PFSK-1 (cell line): ENCODE measurements at regions not wholly inside any gene's neighbourhood (a gene's known extent, or its start where the extent isn't known, plus 50 kb on each side); places are given as distances from the start of the nearest gene placed in this dataset.

ENCODE experiments used
- FOXP2 ChIP-seq: optimal IDR thresholded peaks from 2 replicates; pipeline ENCODE3; 2011; ENCODE audit warnings: borderline replicate concordance, control low read depth, inconsistent platforms; ENCODE audit not compliant: insufficient read depth; ENCODE audit errors: extremely low read length, extremely low read depth
- POLR2AphosphoS5 ChIP-seq: IDR thresholded peaks from 2 replicates; pipeline ENCODE4 v1.6.1; 2012; ENCODE audit warnings: low read depth, mild to moderate bottlenecking, control low read depth, low read length, moderate library complexity
- SIN3A ChIP-seq: IDR thresholded peaks from 2 replicates; pipeline ENCODE4 v1.6.1; 2012; ENCODE audit warnings: mild to moderate bottlenecking, low read length, moderate library complexity, borderline replicate concordance; ENCODE audit not compliant: insufficient read depth
- TAF1 ChIP-seq: IDR thresholded peaks from 2 replicates; pipeline ENCODE4 v1.6.1; 2012; ENCODE audit warnings: low read length, control low read depth, borderline replicate concordance; ENCODE audit not compliant: insufficient read depth
- TF ChIP-seq, protein P1 (sequence below), 2 experiments: IDR thresholded peaks; 2 replicates each; pipeline versions ENCODE4 v1.6.1 to v1.8.0; 2011 to 2012; ENCODE audit warnings: low read depth in 2 of 2, low read length in 2 of 2, control low read depth in 1 of 2, inconsistent platforms in 1 of 2, mild to moderate bottlenecking in 1 of 2, moderate library complexity in 1 of 2; ENCODE audit not compliant: insufficient read depth in 1 of 2

DNA sequence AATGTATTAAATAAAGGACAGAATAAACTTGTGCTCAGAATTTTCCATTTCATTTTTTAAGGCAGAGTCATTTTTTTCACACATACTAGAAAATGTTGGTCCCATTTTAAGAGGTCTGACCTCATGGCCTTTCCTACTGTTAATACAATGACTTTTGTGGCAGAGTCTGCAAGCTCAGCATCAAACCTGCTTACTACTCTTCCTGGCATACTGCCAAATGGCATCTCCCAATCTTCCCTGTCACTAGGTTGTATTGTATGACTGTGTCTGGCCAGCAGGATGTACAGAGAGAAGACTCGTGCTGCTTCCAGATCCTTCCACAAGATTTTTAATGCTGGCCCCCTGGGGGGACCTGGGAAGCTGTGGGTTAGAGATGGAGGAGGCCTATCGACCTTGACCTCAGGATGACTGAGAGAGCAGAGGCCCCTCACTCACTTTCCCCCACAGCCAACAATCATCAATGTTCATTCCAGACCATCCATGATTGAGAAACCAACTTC lies 64.7 kb downstream of the BARX1 start:
- no peak for TF ChIP-seq SIN3A
- no peak for TF ChIP-seq POLR2AphosphoS5
- TF ChIP-seq, protein P1, sequence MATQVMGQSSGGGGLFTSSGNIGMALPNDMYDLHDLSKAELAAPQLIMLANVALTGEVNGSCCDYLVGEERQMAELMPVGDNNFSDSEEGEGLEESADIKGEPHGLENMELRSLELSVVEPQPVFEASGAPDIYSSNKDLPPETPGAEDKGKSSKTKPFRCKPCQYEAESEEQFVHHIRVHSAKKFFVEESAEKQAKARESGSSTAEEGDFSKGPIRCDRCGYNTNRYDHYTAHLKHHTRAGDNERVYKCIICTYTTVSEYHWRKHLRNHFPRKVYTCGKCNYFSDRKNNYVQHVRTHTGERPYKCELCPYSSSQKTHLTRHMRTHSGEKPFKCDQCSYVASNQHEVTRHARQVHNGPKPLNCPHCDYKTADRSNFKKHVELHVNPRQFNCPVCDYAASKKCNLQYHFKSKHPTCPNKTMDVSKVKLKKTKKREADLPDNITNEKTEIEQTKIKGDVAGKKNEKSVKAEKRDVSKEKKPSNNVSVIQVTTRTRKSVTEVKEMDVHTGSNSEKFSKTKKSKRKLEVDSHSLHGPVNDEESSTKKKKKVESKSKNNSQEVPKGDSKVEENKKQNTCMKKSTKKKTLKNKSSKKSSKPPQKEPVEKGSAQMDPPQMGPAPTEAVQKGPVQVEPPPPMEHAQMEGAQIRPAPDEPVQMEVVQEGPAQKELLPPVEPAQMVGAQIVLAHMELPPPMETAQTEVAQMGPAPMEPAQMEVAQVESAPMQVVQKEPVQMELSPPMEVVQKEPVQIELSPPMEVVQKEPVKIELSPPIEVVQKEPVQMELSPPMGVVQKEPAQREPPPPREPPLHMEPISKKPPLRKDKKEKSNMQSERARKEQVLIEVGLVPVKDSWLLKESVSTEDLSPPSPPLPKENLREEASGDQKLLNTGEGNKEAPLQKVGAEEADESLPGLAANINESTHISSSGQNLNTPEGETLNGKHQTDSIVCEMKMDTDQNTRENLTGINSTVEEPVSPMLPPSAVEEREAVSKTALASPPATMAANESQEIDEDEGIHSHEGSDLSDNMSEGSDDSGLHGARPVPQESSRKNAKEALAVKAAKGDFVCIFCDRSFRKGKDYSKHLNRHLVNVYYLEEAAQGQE (IDR thresholded peaks at IDR 0.05; ENCODE audit: insufficient read depth in 1 of 2, low read depth in 2 of 2, low read length in 2 of 2) = no peak
- no peak for TF ChIP-seq TAF1
- no peak for TF ChIP-seq FOXP2
